ENCODE measurements at regions not wholly inside any gene's neighbourhood (a gene's known extent, or its start where the extent isn't known, plus 50 kb on each side); places are given as distances from the start of the nearest gene placed in this dataset.

DNA sequence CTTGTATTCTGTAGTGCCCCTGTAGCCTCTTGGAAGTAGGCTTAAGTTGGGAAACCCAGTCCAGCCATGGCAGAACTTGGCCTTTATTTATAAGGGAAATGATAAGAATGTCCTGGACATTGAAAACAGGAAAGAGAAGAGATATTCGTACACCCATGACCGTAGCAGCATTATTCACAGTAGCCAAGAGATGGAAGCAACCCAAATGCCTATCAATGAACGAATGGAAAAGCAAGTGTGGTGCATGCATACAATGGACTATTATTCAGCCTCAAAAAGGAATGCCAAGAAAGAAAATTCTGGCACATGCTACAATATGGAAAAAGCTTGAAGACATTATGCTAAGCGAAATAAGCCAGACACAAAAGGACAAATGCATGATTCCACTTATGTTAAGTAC is 315.3 kb downstream of the CXCL12 start:
- TF ChIP-seq POLR2AphosphoS5 (IDR thresholded peaks at IDR 0.05) (no peak), EP300 (IDR thresholded peaks at IDR 0.05) (no peak)
